ENCODE measurements at regions not wholly inside any gene's neighbourhood (a gene's known extent, or its start where the extent isn't known, plus 50 kb on each side); places are given as distances from the start of the nearest gene placed in this dataset.

GRCh38 chr11:35061516-35062440 lies 77.2 kb upstream of the CD44 start:
- H3K27ac Mint-ChIP-seq (ENCODE audit: unreplicated experiment) = no peak overlapping the region
- H2AFZ ChIP-seq (ENCODE audit: low read depth, low read length) = no peak overlapping the region

GRCh38 chr11:35063488-35063931 lies 75.5 kb upstream of the CD44 start:
- Histone ChIP-seq H3K79me2 (ENCODE audit: insufficient read depth, low read length) (no peaks in the 10 kb centered on the region), H3K9me3 (ENCODE audit: insufficient read depth, low read depth, low read length) (no peaks in the 10 kb centered on the region), H3K36me3 (ENCODE audit: insufficient read depth, low read length) (no peaks in the 10 kb centered on the region), H3K4me1 (ENCODE audit: insufficient read depth, low read length) (peaks cover 21% of the 10 kb centered on the region), H3K4me3 (ENCODE audit: insufficient read depth, low read depth, low read length) (no peak overlapping the region), H3K4me2 (ENCODE audit: low read length) (peak overlapping the region; percentile 56), H3K27me3 (ENCODE audit: insufficient read depth, low read length) (no peaks in the 10 kb centered on the region), H2AFZ (ENCODE audit: low read depth, low read length) (no peak overlapping the region), H4K20me1 (ENCODE audit: insufficient read depth, low read length) (no peaks in the 10 kb centered on the region), H3K27ac (ENCODE audit: low read depth, low read length) (peak overlapping the region; percentile 26), H3K9ac (ENCODE audit: low read length) (peak overlapping the region; percentile 17)
- no peaks in the 10 kb centered on the region for H3K4me1 Mint-ChIP-seq (ENCODE audit: low read depth, unreplicated experiment)
- H3K27me3 Mint-ChIP-seq (ENCODE audit: low read depth, unreplicated experiment) = peaks cover 9% of the 10 kb centered on the region
- TF ChIP-seq EZH2 (IDR thresholded peaks at IDR 0.05; ENCODE audit: insufficient read depth, low read length) = no peak
- TF ChIP-seq CTCF (IDR thresholded peaks at IDR 0.05; ENCODE audit: insufficient read depth, low read depth, low read length) = no peak
- DNase-seq (ENCODE audit: low read depth) = no peak
- no peak for FAIRE-seq
- H3K4me3 Mint-ChIP-seq (ENCODE audit: unreplicated experiment) = no peak overlapping the region
- peaks cover 4% of the 10 kb centered on the region for H3K9me3 Mint-ChIP-seq (ENCODE audit: unreplicated experiment)
- H3K27ac Mint-ChIP-seq (ENCODE audit: unreplicated experiment) = no peak overlapping the region
- no peaks in the 10 kb centered on the region for H3K36me3 Mint-ChIP-seq (ENCODE audit: low read depth, unreplicated experiment)

More at GRCh38 chr11:35061516-35062440, 77.2 kb upstream of the CD44 start:
- Mint-ChIP-seq H3K4me3 (ENCODE audit: unreplicated experiment) (no peak overlapping the region), H3K9me3 (ENCODE audit: unreplicated experiment) (peaks cover 4% of the 10 kb centered on the region), H3K4me1 (ENCODE audit: low read depth, unreplicated experiment) (peaks cover 3% of the 10 kb centered on the region), H3K27me3 (ENCODE audit: low read depth, unreplicated experiment) (peaks cover 9% of the 10 kb centered on the region), H3K36me3 (ENCODE audit: low read depth, unreplicated experiment) (no peaks in the 10 kb centered on the region)
- Histone ChIP-seq H3K9me3 (ENCODE audit: insufficient read depth, low read depth, low read length) (no peaks in the 10 kb centered on the region), H3K27ac (ENCODE audit: low read depth, low read length) (no peak overlapping the region), H3K4me1 (ENCODE audit: insufficient read depth, low read length) (peaks cover 17% of the 10 kb centered on the region), H3K36me3 (ENCODE audit: insufficient read depth, low read length) (no peaks in the 10 kb centered on the region), H3K4me2 (ENCODE audit: low read length) (no peak overlapping the region), H3K79me2 (ENCODE audit: insufficient read depth, low read length) (no peaks in the 10 kb centered on the region), H4K20me1 (ENCODE audit: insufficient read depth, low read length) (no peaks in the 10 kb centered on the region), H3K27me3 (ENCODE audit: insufficient read depth, low read length) (no peaks in the 10 kb centered on the region), H3K4me3 (ENCODE audit: insufficient read depth, low read depth, low read length) (no peak overlapping the region), H3K9ac (ENCODE audit: low read length) (no peak overlapping the region)
- no peak for TF ChIP-seq EZH2 (IDR thresholded peaks at IDR 0.05; ENCODE audit: insufficient read depth, low read length)
- TF ChIP-seq CTCF (IDR thresholded peaks at IDR 0.05; ENCODE audit: insufficient read depth, low read depth, low read length) = no peak
- DNase-seq (ENCODE audit: low read depth) (no peak), FAIRE-seq (no peak)

All from astrocyte (in vitro differentiated cells and primary cell).